ENCODE measurements at regions not wholly inside any gene's neighbourhood (a gene's known extent, or its start where the extent isn't known, plus 50 kb on each side); places are given as distances from the start of the nearest gene placed in this dataset.

DNA sequence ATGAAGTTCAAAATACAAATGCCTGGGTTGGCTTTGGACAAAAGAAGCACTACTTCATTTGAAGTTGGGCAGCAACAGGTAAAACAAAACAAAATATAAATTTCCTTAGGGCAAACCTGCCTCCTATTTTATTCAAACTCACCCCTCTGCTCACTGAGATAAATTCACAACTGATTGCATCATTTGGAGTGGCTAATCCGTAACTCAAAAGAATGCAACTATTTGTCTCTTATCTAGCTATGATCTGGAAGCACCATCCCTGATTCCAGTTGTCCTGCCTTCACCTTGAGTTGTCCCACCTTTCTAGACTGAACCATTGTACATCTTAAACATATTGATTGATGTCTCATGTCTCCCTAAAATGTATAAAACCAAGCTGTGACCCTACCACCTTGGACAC lies 145.0 kb downstream of the CCER1 start:
- no peak for TF ChIP-seq GATA2 (IDR thresholded peaks at IDR 0.05; ENCODE audit: low read depth, low read length)
- TF ChIP-seq GATA3 (IDR thresholded peaks at IDR 0.05; ENCODE audit: low read depth, low read length): no peak

GRCh38 chr12:90808568-90808967 lies 146.4 kb downstream of the CCER1 start:
- TF ChIP-seq GATA2 (IDR thresholded peaks at IDR 0.05; ENCODE audit: low read depth, low read length) (no peak), GATA3 (IDR thresholded peaks at IDR 0.05; ENCODE audit: low read depth, low read length) (no peak)

DNA sequence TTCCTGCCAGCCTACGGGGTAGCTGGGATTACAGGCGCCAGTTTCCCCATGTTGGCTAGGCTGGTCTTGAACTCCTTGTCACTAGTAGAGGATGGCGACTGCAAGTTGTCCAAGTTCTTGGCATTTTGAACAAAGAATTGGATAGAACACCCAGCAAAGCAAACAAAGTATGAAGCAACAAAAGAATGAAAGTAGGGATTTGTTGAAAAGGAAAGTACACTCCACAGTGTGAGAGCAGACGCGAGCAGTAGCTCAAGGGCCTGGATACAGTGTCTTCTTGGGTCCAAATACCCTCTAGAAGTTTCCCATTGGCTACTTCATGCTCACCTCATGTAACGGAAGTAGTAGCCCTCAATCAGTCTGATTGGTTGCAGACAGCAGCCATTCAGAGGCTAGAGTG lies 152.2 kb downstream of the CCER1 start:
- TF ChIP-seq GATA2 (IDR thresholded peaks at IDR 0.05; ENCODE audit: low read depth, low read length) (no peak), GATA3 (IDR thresholded peaks at IDR 0.05; ENCODE audit: low read depth, low read length) (no peak)

DNA sequence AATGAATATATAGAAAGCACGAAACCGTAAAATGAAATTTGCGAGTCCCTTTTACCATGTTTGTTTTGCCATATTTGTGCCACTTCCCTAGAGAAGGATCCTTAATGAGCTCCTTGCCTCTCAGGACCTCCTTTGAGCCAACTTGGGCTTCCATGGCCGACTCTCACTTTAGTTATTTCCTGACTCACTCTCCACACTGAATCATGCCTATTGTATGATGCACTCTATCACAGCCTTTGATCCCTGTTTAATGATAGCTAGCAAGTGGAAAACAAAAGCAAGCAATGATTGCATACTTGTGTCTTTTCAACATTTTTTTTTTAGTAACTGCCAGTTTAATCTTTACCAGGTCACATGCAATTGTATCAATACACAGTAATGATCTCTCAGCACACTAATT lies 153.2 kb downstream of the CCER1 start:
- no peak for TF ChIP-seq GATA2 (IDR thresholded peaks at IDR 0.05; ENCODE audit: low read depth, low read length)
- no peak for TF ChIP-seq GATA3 (IDR thresholded peaks at IDR 0.05; ENCODE audit: low read depth, low read length)

GRCh38 chr12:90794212-90794611 lies 160.8 kb downstream of the CCER1 start:
- no peak for TF ChIP-seq GATA3 (IDR thresholded peaks at IDR 0.05; ENCODE audit: low read depth, low read length)
- no peak for TF ChIP-seq GATA2 (IDR thresholded peaks at IDR 0.05; ENCODE audit: low read depth, low read length)

GRCh38 chr12:90791445-90791844 lies 163.5 kb downstream of the CCER1 start:
- peak; percentile 97 for TF ChIP-seq GATA2 (IDR thresholded peaks at IDR 0.05; ENCODE audit: low read depth, low read length)
- peak; percentile 98 for TF ChIP-seq GATA3 (IDR thresholded peaks at IDR 0.05; ENCODE audit: low read depth, low read length)

DNA sequence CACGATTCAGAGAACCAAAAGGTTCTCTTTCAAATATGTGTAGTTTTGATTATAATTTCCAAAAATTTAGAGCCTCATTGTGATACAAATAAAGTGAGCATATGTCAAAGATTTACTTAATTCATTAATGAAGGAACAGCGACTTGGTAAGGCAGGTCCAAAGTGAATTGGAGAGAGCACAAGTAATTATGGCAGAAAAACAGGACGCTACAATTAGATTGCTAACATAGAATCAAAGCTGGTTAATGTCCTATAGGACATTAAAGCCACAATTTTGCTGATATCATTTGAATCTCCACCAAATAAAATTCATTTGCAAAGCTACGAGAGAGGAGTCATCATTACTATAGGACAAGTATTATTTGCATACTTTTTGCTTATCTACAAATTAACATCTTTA lies 164.2 kb downstream of the CCER1 start:
- peak; percentile 64 for TF ChIP-seq GATA3 (IDR thresholded peaks at IDR 0.05; ENCODE audit: low read depth, low read length)
- TF ChIP-seq GATA2 (IDR thresholded peaks at IDR 0.05; ENCODE audit: low read depth, low read length): peak; percentile 77

GRCh38 chr12:90773491-90773890 lies 181.5 kb downstream of the CCER1 start:
- TF ChIP-seq GATA2 (IDR thresholded peaks at IDR 0.05; ENCODE audit: low read depth, low read length) (no peak), GATA3 (IDR thresholded peaks at IDR 0.05; ENCODE audit: low read depth, low read length) (no peak)

- TF ChIP-seq GATA3 (IDR thresholded peaks at IDR 0.05; ENCODE audit: low read depth, low read length) (no peak), GATA2 (IDR thresholded peaks at IDR 0.05; ENCODE audit: low read depth, low read length) (no peak)
Measured at GRCh38 chr12:90770861-90771260, 184.1 kb downstream of the CCER1 start.

DNA sequence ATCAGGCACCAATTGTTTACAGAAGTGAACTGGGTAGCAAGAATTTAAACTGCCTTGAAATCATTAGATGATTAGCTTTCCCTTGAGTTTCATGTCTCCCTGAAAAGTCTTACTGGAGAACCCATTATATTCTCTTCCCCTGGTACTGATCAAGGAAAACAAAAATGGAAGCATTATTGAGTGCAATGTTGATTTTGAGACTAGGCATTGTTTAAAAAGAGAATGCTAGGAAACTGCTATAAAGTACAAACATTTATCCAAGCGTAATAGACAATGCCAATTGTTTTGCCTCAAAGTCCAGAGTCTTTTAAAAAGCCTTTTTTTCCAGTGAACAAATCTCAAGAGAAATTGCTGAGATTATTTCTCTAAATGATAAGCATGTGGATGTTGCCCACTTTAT lies 197.0 kb downstream of the CCER1 start:
- TF ChIP-seq GATA3 (IDR thresholded peaks at IDR 0.05; ENCODE audit: low read depth, low read length) (no peak), GATA2 (IDR thresholded peaks at IDR 0.05; ENCODE audit: low read depth, low read length) (no peak)

- TF ChIP-seq GATA2 (IDR thresholded peaks at IDR 0.05; ENCODE audit: low read depth, low read length) (no peak), GATA3 (IDR thresholded peaks at IDR 0.05; ENCODE audit: low read depth, low read length) (no peak)
Measured at GRCh38 chr12:90745211-90745610, 209.8 kb downstream of the CCER1 start.

- TF ChIP-seq GATA3 (IDR thresholded peaks at IDR 0.05; ENCODE audit: low read depth, low read length) (no peak), GATA2 (IDR thresholded peaks at IDR 0.05; ENCODE audit: low read depth, low read length) (no peak)
Measured at GRCh38 chr12:90741611-90742010, 213.4 kb downstream of the CCER1 start.

DNA sequence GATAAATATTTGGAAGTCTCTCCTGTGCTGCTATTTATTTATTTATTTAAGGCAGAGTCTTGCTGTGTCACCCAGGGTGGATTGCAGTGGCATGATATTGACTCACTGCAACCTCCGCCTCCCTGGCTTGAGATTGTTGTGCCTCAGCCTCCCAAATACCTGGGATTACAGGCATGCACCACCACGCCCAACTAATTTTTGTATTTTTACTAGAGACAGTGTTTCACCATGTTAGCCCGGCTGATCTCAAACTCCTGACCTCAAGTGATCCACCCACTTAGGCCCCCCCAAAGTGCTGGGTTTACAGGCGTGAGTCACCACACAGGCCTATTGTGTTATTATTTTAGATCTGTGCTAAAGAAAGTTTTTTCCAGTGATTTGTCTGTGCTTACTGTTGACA lies 225.2 kb downstream of the CCER1 start:
- TF ChIP-seq GATA2 (IDR thresholded peaks at IDR 0.05; ENCODE audit: low read depth, low read length) (no peak), GATA3 (IDR thresholded peaks at IDR 0.05; ENCODE audit: low read depth, low read length) (no peak)

- TF ChIP-seq GATA3 (IDR thresholded peaks at IDR 0.05; ENCODE audit: low read depth, low read length): no peak
- TF ChIP-seq GATA2 (IDR thresholded peaks at IDR 0.05; ENCODE audit: low read depth, low read length): no peak
Measured at GRCh38 chr12:90712671-90713070, 242.3 kb downstream of the CCER1 start.

DNA sequence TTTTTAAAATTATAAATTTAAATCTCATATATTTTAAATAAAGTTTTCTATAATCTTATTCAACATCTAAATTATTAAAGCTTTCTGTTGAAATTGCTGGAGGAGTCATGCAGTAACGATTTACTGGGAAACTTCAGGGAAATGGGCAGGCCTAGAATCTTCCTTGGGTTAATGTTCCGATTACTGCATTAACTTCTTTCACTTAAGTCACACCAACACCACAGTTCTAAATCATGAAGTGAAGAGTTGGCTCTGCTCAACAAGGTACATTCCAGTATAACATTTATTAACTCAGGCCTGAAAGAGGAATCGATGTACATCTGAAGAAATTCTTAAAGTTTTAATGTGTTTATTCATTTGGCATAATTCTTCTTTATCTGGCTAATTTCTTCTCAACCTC lies 244.3 kb downstream of the CCER1 start:
- TF ChIP-seq GATA3 (IDR thresholded peaks at IDR 0.05; ENCODE audit: low read depth, low read length) (no peak), GATA2 (IDR thresholded peaks at IDR 0.05; ENCODE audit: low read depth, low read length) (no peak)

GRCh38 chr12:90706036-90706435 lies 248.9 kb downstream of the CCER1 start:
- no peak for TF ChIP-seq GATA2 (IDR thresholded peaks at IDR 0.05; ENCODE audit: low read depth, low read length)
- TF ChIP-seq GATA3 (IDR thresholded peaks at IDR 0.05; ENCODE audit: low read depth, low read length): no peak

All from SH-SY5Y (cell line).